SW480 (cell line): ENCODE measurements at regions not wholly inside any gene's neighbourhood (a gene's known extent, or its start where the extent isn't known, plus 50 kb on each side); places are given as distances from the start of the nearest gene placed in this dataset.
"Not testable (repeated sequence)": the region's sequence is repeated elsewhere in the genome, so short reads cannot be mapped to it uniquely, and the experiment has no call there.

Experiments used
- DNase-seq: peaks from one replicate; pipeline ENCODE4 v3.0.0-alpha.2; 2016; ENCODE audit warnings: low spot score

DNA sequence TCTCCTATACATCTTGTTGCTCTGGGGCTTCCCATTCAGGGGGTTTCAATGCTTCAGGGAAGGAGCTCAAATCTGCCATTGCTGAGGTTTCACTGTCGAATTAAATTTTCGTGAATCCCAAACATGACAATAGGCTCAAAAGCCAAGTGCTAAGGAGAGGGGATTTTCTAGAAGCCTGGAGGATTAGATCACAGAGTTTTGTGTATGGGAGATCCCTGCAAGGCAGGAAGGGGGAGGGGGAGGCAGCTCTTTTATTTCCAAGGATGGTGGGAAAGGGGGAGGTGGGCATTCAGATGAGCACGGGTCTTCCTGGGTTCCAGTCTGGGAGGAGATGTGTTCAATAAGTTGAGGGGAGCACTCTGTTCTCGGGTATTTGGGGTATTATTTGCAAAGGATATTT is 69.9 kb upstream of the DLG1 start:
- no peak for DNase-seq

DNA sequence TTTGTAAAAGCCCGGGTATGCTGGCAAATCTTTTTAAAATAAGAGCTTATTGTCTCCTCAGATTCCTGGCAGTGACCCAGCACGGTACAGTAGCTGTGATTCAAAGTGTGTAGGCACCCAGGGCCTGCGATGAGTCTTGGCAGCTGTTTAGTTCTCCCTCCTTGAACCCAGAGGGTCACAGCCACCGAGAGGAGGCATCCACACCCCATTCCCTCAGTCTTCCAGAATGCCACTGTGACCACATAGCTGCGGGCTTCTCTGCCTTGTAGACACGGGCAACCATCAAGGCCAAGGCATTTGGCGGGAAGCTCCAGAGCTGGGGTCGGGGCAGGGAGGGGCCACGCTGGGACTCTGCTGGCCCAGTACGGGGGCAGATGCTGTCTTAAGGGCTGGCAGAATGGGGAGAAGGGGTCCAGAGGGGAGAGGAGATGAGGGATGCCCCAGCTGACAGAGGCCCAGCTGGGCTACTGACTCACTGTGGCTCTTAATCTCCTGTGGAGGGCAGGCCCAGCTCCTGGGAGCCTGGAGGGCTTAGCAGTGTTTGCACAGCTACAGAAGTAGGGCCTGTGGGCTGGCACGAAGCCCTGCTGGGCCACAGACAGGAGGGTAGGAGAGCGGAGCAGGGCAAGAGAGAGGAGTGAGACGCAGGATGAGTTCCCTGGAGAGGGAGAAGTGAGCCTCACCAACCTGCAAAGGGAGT is 68.8 kb upstream of the DLG1 start:
- DNase-seq: no peak

DNA sequence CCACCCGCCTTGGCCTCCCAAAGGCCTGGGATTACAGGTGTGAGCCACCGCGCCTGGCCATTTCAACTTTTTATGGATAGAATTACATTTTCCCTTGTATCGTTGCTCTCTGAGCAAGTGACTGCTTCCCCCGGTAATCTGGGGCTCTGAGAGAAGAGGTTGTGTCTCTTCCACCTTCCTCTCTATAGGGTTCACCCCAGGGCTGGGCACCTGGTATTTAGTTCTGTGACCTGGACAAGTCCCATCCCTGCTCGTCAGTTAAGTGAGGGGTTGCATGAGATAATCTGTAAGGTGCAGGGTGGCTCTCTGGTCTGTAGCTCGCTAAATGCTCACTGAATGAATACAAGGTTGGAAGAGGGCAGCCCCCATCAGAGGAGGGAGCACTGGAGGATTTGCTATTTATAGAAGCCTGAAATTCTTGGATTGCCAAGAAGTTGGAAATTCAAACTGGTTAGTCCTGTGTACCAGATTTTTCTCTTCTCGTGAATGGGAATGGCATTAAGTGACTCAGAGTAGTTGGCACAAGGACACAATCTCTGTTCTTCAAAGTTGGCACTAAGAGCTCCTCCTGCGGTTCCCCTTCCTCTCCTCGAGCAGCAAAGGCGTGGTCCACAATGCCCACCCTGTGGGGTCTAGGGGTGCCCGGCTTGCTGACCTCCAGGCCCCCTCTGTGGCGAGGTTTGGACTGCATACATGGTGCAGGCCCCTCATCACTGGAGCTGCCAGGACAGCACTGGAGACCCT is 68.1 kb upstream of the DLG1 start:
- no peak for DNase-seq

DNA sequence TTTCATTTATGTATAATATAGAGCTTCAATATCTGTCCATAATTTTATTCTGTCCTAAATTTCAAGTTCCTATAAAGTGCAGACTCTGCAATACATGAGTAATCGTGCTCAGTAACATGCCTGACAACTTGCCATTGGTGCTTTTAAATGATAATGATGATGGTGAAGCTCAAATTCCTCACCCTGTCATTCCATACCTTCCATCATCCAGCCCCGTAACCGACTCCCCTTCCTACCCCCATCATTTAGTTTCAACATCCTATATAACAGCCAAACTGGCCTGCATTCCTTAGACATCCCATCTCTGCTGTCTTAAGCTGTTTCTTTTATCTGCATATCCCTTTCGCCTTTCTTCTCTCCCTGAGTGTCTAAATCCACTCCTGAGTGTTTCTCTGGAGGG is 67.2 kb upstream of the DLG1 start:
- DNase-seq: no peak

GRCh38 chr3:197364410-197365071 is 66.1 kb upstream of the DLG1 start:
- peak; percentile 64 for DNase-seq

DNA sequence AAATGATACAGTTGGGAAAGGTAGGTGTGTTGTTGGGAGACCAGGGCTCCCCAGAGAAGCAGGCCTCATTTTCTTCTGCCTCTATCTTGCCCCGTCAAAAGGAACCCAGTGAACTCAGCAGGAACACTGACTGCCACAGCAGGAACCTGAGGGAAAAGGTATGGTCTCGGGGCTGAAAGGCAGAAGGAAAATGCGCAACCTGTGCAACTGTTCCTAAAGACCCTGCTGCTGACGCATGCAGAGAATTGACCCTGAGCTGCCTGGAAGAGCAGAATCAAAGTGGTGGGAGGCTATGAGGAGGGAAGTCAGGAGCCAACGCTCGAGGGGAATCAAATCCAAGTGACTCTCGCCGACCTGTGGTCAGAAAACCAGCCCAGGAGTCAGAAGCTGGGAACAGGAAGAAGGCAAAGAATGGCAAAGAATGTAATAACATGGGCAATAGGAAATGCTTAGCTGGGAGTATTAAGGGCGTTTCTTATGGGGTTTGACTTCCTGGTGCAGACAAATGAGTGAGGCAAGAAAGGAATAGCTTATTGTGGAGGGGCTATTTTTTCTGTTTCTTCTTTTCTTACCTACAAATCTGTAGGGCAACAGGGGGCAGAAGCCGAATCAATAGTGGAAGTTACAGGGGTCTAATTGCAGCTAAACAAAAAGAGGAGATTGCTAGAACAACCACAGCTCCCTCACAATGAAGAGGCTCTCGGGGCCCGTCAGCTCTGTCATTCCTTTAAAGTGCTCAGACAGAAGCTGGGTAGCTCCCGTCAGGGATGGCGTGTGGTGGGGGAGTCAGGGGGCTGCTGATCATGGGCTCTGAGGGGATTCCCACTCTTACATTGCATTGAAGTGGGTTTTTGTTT is 65.4 kb upstream of the DLG1 start:
- no peak for DNase-seq

DNA sequence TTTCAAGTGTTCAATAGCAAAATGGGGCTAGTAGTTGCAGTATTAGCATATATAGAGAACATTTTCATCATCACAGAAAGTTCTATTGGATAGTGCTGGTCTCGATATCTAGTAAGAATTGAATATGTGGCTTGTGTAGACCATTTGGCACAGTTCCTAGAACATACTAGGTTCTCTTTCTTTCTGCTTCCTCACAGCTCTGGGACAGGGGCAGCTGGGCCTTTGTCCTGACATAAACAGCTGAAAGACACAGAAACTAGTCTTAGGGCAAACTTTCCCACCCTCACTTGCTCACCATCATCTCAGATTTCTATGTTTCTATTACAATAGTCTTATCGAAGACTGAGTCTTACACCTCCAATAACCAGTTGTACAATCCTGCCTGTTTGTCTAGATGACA is 63.7 kb upstream of the DLG1 start:
- no peak for DNase-seq

DNA sequence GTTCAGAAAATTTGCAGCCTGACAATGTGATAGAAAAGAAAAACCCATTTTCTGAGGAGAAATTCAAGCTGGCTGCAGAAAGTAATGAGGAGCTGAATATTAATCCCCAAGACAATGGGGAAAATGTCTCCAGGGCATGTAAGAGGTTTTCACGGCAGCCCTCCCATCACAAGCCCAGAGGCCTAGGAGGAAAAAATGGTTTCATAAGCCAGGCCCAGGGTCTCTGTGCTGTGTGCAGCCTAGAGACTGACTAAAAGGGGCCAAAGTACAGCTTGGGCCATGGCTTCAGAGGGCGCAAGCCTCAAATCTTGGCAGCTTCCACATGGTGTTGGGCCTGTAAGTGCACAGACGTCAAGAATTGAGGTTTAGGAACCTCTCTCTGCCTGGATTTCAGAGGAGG is 61.7 kb upstream of the DLG1 start:
- not testable (repeated sequence) for DNase-seq

- not testable (repeated sequence) for DNase-seq
Measured at GRCh38 chr3:197359476-197359875, 61.1 kb upstream of the DLG1 start.

DNA sequence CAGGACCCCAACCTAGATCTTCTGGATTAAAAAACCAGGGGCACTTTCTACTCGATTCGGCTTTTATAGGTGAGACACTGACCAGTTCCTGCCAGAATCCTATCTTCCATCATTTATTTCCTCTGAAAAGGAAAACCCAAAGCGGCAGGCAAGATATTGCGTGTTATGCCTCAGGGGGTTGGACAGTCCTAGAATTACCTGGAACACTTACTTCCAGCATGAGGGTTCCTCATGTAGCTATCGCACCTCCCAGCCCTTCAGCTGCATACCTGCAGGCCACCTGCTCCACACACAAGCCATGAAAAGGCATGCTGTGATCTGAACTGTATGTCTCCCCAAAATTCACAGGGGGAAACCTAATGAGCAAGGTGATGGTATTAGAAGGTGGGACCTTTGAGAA is 58.3 kb upstream of the DLG1 start:
- no peak for DNase-seq

DNA sequence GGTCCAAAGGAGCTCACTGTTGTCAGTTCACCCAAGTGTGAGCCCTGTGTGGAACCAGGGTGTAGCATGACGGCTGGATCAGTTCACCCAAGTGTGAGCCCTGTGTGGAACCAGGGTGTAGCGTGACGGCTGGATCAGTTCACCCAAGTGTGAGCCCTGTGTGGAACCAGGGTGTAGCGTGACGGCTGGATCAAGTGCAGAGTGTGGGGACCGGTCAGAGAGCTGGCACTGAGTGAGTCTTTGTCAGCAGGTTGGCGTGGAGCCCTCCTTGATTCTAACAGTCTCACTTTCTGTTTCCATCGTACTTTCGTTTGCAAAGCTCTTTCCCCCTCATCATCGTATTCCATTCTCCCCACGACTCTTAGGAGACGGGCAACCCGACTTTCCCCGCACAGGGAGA is 57.9 kb upstream of the DLG1 start:
- DNase-seq: no peak

DNA sequence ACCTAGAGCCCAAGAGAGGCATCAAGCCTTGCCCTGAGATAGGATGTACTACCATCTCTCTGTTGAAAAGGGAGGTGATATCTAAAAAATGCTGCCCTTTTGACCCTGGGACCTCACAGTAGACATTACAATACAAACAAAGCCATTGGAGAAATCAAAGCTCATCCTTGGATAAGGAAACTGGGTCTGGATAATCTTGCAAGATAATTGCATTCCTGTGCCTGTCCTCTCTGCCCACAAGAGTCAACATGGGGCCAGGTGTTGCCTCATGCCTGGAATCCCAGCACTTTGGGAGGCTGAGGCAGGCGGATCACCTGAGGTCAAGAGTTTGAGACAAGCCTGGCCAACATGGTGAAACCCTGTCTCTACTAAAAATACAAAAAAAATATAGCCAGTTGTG is 57.3 kb upstream of the DLG1 start:
- no peak for DNase-seq

DNA sequence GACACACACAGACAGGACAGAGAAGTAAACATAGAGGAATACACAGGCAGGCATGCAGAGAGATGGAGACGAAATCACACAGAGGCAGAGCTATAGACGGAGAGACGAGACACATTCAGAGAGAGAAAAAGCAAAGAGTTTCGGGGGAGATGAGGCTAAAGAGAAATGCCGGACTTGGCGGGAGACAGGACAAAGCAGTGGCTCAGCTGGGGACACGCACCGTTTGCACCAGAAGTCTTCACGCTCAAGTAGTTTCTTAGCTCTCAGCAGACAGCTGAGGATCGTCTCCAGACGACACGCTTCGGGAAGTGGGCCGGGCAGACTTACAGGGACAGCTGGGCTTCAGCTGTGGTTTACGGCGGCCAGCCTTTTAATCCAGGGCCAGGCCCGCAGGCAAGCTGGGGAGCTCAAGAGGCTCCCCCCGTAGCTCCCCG is 56.2 kb upstream of the DLG1 start:
- no peak for DNase-seq

GRCh38 chr3:197353867-197354567 is 55.6 kb upstream of the DLG1 start:
- no peak for DNase-seq

DNA sequence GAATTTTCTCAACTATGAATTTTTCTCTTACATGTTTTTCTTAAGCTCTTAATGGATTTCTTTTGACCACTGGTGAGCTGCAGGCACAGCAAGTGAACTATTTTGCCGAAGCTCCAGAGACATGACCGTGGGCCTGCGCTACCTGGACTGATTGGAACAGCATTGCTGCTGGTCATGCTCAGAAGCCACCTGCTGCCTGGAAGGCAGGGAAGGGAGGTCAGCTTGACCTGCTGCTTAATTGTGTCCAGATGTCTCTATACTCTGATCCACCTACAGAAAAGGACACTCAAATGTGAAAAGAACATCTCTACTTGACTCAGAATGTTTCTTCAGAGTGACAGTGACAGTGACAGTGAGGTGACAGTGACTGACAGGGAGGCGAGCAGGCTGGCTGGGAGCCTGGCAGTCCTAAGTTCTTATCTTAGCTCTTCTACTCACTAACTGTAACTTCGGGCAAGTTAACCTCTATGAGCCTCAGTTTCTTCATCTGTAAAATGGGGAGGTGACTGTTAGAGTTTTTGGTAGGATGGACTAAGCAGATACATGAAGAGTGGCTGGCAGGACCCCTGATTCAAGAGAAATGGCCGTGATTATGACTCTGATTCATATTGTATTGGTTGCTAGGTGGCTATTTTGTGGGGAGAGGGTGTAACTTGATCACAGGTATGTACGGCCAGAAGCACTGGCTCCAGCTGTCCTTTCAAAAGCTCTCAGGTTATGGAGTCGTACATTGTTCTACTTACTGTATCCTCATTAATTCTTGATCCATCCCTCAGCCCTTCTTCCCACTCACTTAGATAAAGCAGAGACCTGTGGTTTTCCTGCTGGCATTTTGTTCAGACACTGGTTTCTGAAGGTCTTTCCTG is 54.8 kb upstream of the DLG1 start:
- no peak for DNase-seq

GRCh38 chr3:197352382-197352781 is 54.0 kb upstream of the DLG1 start:
- no peak for DNase-seq

DNA sequence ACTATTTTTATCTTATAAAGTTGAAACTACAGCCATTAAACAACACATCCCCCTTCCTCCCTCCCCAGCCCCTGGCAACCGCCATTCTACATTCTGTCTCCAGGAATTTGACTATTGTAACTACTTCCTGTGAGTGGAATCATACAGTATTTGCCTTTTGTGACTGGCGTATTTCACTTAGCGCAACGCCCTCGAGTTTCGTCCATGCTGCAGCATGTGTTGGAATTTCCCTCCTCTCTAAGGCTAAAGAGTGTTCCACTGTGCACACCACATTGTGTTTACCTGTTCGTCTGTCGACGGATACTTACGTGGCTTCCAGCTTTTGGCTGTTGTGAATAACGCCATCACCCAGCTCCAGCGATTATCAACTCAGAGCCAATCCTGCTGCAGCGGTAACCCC is 52.0 kb upstream of the DLG1 start:
- no peak for DNase-seq

DNA sequence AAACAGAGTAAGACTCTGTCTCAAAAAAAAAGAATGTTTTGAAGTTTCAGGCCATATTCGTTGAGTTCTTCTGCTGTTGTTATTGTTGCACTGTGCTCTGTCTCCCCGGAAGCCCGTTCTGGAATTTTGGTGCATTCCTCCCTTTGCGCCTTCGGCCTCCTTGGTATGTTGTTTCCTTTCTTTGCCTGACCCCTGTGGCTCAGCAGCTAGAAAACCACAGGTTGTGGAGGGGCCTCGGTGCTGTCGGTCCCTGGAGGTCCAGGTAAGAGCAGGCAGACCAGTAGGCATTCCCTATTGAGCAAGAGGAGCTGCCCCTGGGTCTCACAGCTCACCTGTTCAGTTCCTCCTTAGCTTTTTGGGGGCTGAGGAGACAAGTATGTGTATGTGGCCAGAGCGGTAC is 51.0 kb upstream of the DLG1 start:
- no peak for DNase-seq
